H54 (cell line): ENCODE measurements at regions not wholly inside any gene's neighbourhood (a gene's known extent, or its start where the extent isn't known, plus 50 kb on each side); places are given as distances from the start of the nearest gene placed in this dataset.
"Not testable (repeated sequence)": the region's sequence is repeated elsewhere in the genome, so short reads cannot be mapped to it uniquely, and the experiment has no call there.

Experiments
- DNase-seq: peaks from one replicate; pipeline ENCODE4 v3.0.0; 2011; ENCODE audit warnings: low spot score, mixed read lengths; ENCODE audit not compliant: insufficient read length
- FAIRE-seq: peaks from 3 replicates; lab custom pipeline; 2011; peaks lifted over from hg19 to GRCh38; lab: Jason Lieb, UNC
- POLR2A ChIP-seq: IDR thresholded peaks from 2 replicates; pipeline ENCODE4 v1.6.1; 2011; ENCODE audit warnings: low read depth, mild to moderate bottlenecking, low read length

DNA sequence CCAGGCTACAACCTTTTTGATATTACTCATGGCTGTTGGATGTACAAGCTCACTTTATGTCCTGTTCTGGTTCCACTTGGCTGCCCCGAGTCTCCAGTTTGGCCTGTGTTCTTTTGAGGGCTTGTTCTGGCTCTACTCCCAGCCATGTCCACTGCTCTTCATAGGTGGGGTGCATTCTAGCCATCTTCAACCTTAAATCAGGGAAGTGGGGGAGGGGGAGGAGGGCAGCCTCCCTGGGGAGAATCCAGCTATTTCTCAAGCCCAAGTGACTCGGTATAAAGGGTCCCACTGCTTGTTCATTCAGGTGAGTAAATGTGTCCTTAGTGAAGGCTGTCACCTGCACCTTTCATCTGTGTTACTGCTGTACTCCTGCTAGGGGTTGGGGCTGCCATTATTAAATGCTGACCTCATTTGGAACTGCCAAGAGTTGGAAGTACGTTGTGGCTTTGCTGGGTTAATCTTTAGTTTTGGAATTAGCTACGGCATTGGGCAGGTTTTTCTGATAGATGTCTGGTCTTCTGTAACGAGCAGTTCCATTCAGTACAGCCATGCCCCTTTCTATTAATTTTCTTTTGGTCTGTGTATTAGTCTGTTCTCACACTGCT, 255.8 kb downstream of the GOLGA6L6 start:
- not testable (repeated sequence) for DNase-seq, FAIRE-seq

DNA sequence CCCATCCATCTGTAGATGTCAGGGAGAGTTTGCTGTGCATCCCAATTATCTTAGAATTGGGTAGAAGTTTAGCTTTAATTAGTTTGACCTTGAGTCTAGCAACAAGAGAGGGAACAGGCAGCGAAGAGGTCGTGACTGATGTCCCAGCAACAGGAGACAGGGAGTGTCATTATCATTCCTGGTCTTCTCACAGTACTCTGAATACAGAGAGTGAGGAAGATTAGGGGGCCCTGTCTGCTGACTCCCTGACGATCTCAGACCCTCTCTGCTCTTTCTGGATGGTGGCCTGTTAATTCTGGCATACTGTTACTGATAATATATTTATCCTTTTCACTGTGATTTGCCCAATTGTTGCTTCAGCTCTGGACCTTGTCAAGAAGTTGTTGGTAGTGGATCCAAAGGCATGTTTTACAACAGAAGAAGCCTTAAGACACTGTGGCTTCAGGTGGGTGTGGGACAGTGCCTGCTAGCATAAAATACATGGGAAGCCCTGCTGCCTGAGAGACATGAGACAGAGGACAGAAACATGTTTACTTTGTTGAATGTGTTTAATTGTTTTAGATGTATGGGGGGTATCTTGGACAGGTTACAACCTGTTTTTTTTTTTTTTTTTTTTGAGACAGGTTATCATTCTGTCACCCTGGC, 256.6 kb downstream of the GOLGA6L6 start:
- not testable (repeated sequence) for DNase-seq, FAIRE-seq

DNA sequence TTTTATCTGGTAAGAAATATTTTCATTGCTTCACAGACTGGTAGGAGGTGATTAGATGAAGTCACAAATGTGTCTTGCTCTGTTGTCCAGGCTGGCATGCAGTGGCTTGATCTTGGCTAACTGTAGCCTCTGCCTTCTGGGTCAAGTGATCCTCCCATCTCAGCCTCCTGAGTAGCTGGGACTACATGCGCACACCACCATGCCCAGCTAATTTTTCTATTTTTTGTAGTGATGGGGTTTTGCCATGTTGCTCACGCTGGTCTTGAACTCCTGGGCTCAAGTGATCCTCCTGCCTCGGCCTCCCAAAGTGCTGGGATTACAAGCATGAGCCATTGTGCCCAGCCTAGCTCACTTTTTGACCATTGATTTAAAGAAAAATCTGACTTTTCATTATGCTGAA, 257.9 kb downstream of the GOLGA6L6 start:
- not testable (repeated sequence) for FAIRE-seq, DNase-seq

DNA sequence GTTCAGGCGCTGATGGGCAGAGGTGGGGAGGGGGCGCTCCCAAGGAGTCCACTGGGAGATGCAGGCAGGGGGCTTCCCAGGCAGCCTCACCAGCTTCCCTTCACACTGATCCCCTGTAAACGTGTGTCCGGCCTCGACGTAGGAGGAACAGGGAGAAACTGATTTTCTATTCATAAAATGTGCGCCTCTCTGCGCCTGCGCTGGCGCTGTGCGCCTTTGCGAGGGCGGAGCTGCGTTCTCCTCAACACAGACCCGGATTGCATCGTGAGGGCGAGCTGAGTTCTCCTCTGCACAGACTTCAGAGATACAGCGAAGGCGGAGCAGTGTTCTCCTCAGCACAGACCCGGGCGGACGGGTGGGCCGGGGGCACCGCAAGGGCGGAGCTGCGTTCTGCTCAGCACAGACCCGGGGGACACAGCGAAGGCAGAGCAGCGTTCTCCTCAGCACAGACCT, 259.1 kb downstream of the GOLGA6L6 start:
- DNase-seq, FAIRE-seq: not testable (repeated sequence)

DNA sequence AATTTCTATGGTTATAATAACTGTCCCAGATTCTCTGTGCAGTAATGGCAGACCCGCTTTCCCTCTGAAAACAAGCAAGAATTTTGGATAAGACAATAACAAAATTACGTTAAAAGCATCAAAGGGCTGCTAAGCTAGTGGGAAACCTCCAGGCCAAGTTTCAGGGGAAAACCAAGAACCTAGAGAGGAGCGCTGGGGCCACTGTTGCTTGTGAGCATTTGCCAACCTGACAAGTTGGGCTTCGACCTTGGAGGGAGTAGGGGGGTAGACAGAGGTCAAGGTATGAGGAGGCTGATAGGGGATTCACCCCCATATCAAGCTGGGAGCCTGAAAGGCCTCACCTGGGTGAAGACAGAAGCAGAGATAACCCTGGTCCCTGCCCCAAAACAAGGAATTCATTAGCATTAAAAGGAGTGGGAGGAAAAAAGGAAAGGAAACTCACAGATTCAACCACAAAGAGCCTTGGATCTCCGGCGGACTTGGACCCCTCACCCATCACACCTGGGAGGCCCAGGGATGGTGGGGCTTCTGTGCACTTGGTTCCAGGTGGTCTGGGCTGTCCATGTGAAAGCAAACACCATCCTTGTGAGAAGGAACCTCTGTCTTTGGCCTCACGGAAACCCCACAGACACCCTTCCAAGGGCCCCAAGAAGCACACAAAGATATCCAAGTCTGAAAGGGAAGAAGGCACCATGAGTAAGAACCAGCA, 259.9 kb downstream of the GOLGA6L6 start:
- FAIRE-seq, DNase-seq: not testable (repeated sequence)

DNA sequence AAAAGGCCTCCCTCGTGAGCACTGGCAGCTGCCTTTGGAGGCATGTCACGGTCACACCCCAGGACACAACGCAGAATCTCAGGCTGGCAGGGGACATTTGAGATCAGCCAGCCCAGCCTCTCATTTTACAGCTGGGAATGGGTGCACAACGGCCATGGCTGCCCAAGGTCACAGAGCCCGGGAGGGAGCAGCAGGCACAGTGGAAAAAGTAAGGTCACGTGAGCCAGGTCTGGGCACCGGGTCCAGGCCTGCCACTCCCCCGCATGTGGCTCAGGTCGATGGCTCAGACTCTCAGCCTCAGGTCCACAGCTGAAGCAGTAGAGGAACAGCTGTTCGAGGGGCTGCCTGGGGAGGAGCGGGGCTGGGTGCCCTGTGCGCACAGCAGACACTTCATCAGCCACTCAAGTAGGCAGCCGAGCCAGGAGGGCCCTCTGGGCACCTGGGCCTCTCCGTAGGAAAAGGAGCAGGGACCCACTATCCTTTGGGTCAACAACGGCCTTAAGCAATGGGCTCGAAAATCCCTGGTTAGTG, 260.6 kb downstream of the GOLGA6L6 start:
- TF ChIP-seq POLR2A: no peak
- FAIRE-seq: no peak
- no peak for DNase-seq

DNA sequence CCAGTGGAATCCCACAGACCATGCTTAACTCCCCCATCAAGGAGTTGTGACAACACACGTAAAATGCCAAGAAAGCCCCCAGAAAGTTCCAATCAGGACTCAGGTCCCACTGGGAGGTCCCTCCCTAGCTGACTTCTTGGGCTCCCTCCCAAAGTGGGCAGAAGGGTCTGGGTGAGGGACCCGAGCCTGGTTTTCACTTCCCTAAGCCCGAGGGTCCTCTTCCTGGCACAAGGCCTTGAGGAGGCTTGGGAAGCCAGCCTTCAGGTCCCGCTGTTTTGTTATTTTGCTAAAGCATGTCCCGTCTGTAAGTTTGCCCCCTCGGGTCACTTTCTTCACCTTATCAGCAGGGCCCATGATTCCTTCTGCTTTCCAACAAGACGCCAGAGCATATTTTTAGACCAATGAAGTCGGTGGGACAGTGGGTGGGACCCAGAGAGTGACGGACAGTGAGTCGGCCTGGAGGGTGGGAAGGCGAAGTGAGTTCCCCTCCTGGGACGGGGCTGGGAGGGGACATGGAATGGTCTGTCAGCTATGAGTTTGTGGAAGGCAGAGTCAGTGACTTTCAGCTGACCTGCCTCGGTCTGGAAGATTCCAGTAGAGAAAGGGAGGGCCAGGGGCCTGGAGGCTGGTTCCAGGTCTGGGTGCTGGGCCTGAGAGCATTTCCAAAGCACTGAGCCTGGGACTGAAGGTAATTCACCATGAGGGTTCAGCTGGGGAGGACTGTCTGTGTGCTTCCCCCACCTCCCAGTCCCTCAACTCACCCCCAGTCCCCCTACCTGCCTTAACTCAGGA, 261.3 kb downstream of the GOLGA6L6 start:
- DNase-seq, FAIRE-seq: not testable (repeated sequence)

DNA sequence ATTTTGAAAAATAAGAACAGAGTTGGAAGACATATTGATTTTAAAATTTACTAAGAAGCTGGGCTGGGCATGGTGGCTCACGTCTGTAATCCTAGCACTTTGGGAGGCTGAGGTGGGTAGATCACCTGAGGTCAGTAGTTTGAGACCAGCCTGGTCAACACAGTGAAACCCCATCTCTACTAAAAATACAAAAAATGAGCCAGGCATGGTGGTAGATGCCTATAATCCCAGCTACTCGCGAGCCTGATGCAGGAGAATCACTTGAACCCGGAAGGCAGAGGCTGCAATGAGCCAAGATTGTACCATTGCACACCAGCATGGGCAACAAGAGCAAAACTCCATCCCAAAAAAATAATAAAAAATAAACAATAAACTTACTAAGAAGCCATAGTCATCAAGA, 262.5 kb downstream of the GOLGA6L6 start:
- not testable (repeated sequence) for FAIRE-seq

DNA sequence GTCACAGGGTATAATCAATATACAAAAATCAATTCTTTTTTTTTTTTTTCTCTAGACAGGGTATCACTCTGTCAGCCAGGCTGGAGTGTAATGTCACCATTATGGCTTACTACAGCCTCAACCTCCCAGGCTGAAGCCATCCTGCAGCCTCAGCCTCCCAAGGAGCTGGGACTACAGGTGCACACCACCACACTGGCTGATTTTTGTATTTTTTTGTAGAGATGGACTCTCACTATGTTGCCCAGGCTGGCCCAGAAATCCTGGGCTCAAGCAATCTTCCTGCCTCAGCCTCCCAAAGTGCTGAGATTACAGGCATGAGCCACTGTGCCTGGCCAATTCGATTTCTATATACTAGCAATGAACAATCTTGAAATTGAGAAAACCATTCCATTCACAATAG, 263.2 kb downstream of the GOLGA6L6 start:
- DNase-seq, FAIRE-seq: not testable (repeated sequence)

More for the DNA sequence above, 262.5 kb downstream of the GOLGA6L6 start:
- not testable (repeated sequence) for DNase-seq

DNA sequence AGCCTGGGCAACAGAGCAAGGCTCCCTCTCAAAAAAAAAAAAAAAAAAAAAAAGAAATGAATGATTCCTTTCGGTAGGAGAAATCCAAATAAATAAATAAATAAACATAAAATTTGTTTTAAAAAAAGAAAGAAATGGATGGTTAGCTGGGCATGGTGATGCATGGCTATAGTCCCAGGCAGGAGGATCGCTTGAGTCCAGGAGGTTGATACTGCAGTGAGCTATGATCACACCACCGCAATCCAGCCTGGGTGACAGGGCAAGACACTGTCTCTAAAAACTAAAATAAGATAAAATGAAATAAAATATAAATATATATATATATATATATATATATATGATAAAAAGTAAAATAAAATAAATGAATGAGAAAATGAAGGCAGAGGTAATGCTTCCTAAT, 264.1 kb downstream of the GOLGA6L6 start:
- FAIRE-seq, DNase-seq: not testable (repeated sequence)

DNA sequence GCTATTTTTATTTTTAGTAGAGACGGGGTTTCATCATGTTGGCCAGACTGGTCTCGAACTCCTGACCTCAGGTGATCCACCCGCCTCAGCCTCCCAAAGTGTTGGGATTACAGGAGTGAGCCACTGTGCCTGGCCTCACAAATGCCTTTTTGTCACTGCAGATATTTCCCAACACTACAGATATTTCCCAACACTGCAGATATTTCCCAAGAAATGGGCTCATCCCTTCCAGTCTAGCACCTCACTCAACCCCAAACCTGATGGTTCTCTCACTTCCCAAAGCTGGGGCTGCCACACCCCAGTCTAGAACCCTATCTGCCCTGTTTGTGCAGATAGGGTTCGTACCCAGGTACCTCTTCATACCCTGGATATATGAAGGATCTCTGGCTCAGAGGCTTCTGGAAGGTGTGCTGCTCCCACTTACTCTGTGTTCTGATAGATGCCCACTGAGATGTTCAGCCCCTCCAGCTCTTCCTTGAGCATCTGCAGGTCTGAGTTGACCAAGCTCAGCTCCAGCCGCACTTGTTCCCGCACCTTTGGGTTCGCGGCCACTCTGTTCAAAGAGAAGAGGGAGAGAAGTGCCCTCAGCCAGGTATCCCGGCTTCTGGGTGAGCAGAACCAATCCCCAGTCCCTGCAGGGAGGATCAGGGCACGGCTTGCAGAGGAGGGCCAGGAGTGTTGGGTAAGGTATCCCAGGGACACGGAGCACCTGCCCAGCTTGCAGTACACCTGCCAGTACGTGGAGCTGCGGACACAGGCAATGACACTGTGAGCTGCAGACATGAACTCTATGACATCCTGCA, 265.1 kb downstream of the GOLGA6L6 start:
- not testable (repeated sequence) for FAIRE-seq

DNA sequence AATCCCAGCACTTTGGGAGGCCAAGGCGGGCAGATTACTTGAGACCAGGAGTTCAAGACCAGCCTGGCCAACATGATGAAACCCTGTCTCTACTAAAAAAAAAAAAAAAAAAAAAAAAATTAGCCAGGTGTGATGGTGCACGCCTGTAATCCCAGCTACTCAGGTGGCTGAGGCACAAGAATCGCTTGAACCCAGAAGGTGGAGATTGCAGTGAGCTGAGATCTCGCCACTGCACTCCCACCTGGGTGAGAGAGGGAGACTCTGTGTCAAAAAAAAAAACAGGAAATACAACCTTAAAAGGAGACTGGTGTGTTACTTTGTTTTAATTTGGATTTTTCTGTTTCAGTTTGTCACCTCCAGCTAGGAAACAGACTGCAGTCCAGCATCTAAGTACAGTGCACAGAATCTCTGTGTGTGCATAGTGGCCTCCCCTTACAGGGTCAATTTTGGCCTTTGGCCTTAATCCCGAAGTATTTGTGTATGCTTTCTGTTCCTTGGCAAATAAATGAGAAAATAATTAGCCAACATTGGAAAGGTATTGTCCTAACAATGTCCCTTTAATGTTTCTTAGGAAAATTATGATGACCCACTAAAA, 266.1 kb downstream of the GOLGA6L6 start:
- DNase-seq, FAIRE-seq: not testable (repeated sequence)

More for the DNA sequence above, 265.1 kb downstream of the GOLGA6L6 start:
- not testable (repeated sequence) for DNase-seq
